ENCODE measurements at regions not wholly inside any gene's neighbourhood (a gene's known extent, or its start where the extent isn't known, plus 50 kb on each side); places are given as distances from the start of the nearest gene placed in this dataset.
A peak's percentile ranks its signal among the peaks of the same experiment; 100 is the strongest.
"Not testable (repeated sequence)": the region's sequence is repeated elsewhere in the genome, so short reads cannot be mapped to it uniquely, and the experiment has no call there.

- Histone ChIP-seq H3K27ac (ENCODE audit: low read depth, low read length) (no peak overlapping the region), H3K27me3 (ENCODE audit: control insufficient read depth, insufficient read depth, low read length) (no peaks in the 10 kb centered on the region), H3K4me3 (ENCODE audit: low read depth, low read length) (no peak overlapping the region), H3K4me1 (ENCODE audit: control insufficient read depth, insufficient read depth, low read length) (no peaks in the 10 kb centered on the region), H3K9me3 (ENCODE audit: control insufficient read depth, insufficient read depth, low read length) (no peaks in the 10 kb centered on the region), H3K36me3 (ENCODE audit: control insufficient read depth, insufficient read depth, low read length) (no peaks in the 10 kb centered on the region)
- no CpG with 5 or more reads among the region's 1 CpG for WGBS (ENCODE audit: insufficient coverage)
- no peak for DNase-seq (ENCODE audit: low read depth in 4 of 6, low spot score in 6 of 6)
Measured at GRCh38 chr13:81377921-81378320, 1037.0 kb upstream of the SPRY2 start.

- Histone ChIP-seq H3K4me3 (ENCODE audit: low read depth, low read length) (no peak overlapping the region), H3K9me3 (ENCODE audit: control insufficient read depth, insufficient read depth, low read length) (no peaks in the 10 kb centered on the region), H3K36me3 (ENCODE audit: control insufficient read depth, insufficient read depth, low read length) (no peaks in the 10 kb centered on the region), H3K4me1 (ENCODE audit: control insufficient read depth, insufficient read depth, low read length) (no peaks in the 10 kb centered on the region), H3K27me3 (ENCODE audit: control insufficient read depth, insufficient read depth, low read length) (no peaks in the 10 kb centered on the region), H3K27ac (ENCODE audit: low read depth, low read length) (no peak overlapping the region)
- 100% methylated on average over 1 of the region's 1 CpG for WGBS (ENCODE audit: insufficient coverage)
- DNase-seq (ENCODE audit: low read depth in 4 of 6, low spot score in 6 of 6), result peak in 1 of 6 donors; percentile 34
Measured at GRCh38 chr13:81375709-81376108, 1034.8 kb upstream of the SPRY2 start.

- H3K36me3 ChIP-seq (ENCODE audit: control insufficient read depth, insufficient read depth, low read length); H3K4me1 ChIP-seq (ENCODE audit: control insufficient read depth, insufficient read depth, low read length); H3K27me3 ChIP-seq (ENCODE audit: control insufficient read depth, insufficient read depth, low read length); H3K9me3 ChIP-seq (ENCODE audit: control insufficient read depth, insufficient read depth, low read length); DNase-seq (ENCODE audit: low read depth in 4 of 6, low spot score in 6 of 6); H3K27ac ChIP-seq (ENCODE audit: low read depth, low read length); H3K4me3 ChIP-seq (ENCODE audit: low read depth, low read length): not testable (repeated sequence)
- 89% methylated on average over 2 of the region's 2 CpGs for WGBS (ENCODE audit: insufficient coverage)
Measured at GRCh38 chr13:81362711-81363110, 1021.8 kb upstream of the SPRY2 start.

- no peak overlapping the region for H3K27ac ChIP-seq (ENCODE audit: low read depth, low read length)
- H3K4me3 ChIP-seq (ENCODE audit: low read depth, low read length), result no peak overlapping the region
- no CpG with 5 or more reads among the region's 1 CpG for WGBS (ENCODE audit: insufficient coverage)
- no peaks in the 10 kb centered on the region for H3K36me3 ChIP-seq (ENCODE audit: control insufficient read depth, insufficient read depth, low read length)
- H3K4me1 ChIP-seq (ENCODE audit: control insufficient read depth, insufficient read depth, low read length), result no peaks in the 10 kb centered on the region
- H3K9me3 ChIP-seq (ENCODE audit: control insufficient read depth, insufficient read depth, low read length), result no peaks in the 10 kb centered on the region
- no peaks in the 10 kb centered on the region for H3K27me3 ChIP-seq (ENCODE audit: control insufficient read depth, insufficient read depth, low read length)
- no peak for DNase-seq (ENCODE audit: low read depth in 4 of 6, low spot score in 6 of 6)
Measured at GRCh38 chr13:81350056-81350455, 1009.1 kb upstream of the SPRY2 start.

GRCh38 chr13:81340118-81341069, 999.5 kb upstream of the SPRY2 start:
- H3K9me3 ChIP-seq (ENCODE audit: control insufficient read depth, insufficient read depth, low read length); H3K36me3 ChIP-seq (ENCODE audit: control insufficient read depth, insufficient read depth, low read length); H3K4me3 ChIP-seq (ENCODE audit: low read depth, low read length); H3K4me1 ChIP-seq (ENCODE audit: control insufficient read depth, insufficient read depth, low read length); H3K27me3 ChIP-seq (ENCODE audit: control insufficient read depth, insufficient read depth, low read length); DNase-seq (ENCODE audit: low read depth in 4 of 6, low spot score in 6 of 6); H3K27ac ChIP-seq (ENCODE audit: low read depth, low read length): not testable (repeated sequence)
- 96% methylated on average over 35 of the region's 36 CpGs for WGBS (ENCODE audit: insufficient coverage)

- not testable (repeated sequence) for H3K9me3 ChIP-seq (ENCODE audit: control insufficient read depth, insufficient read depth, low read length)
Measured at GRCh38 chr13:81339666-81340065, 998.7 kb upstream of the SPRY2 start.

GRCh38 chr13:81334481-81334880, 993.6 kb upstream of the SPRY2 start:
- Histone ChIP-seq H3K4me1 (ENCODE audit: control insufficient read depth, insufficient read depth, low read length) (no peaks in the 10 kb centered on the region), H3K27me3 (ENCODE audit: control insufficient read depth, insufficient read depth, low read length) (no peaks in the 10 kb centered on the region), H3K4me3 (ENCODE audit: low read depth, low read length) (no peak overlapping the region), H3K9me3 (ENCODE audit: control insufficient read depth, insufficient read depth, low read length) (peaks cover 5% of the 10 kb centered on the region), H3K36me3 (ENCODE audit: control insufficient read depth, insufficient read depth, low read length) (no peaks in the 10 kb centered on the region), H3K27ac (ENCODE audit: low read depth, low read length) (no peak overlapping the region)
- no peak for DNase-seq (ENCODE audit: low read depth in 4 of 6, low spot score in 6 of 6)
- 90% methylated on average over 1 of the region's 4 CpGs for whole genome bisulfite sequencing (ENCODE audit: insufficient coverage)

More at GRCh38 chr13:81339666-81340065, 998.7 kb upstream of the SPRY2 start:
- not testable (repeated sequence) for H3K27ac ChIP-seq (ENCODE audit: low read depth, low read length); H3K4me3 ChIP-seq (ENCODE audit: low read depth, low read length); H3K4me1 ChIP-seq (ENCODE audit: control insufficient read depth, insufficient read depth, low read length); H3K27me3 ChIP-seq (ENCODE audit: control insufficient read depth, insufficient read depth, low read length); DNase-seq (ENCODE audit: low read depth in 4 of 6, low spot score in 6 of 6); H3K36me3 ChIP-seq (ENCODE audit: control insufficient read depth, insufficient read depth, low read length)
- WGBS (ENCODE audit: insufficient coverage), result 96% methylated on average over 14 of the region's 14 CpGs

GRCh38 chr13:81326913-81327312, 986.0 kb upstream of the SPRY2 start:
- Histone ChIP-seq H3K27ac (ENCODE audit: low read depth, low read length) (no peak overlapping the region), H3K36me3 (ENCODE audit: control insufficient read depth, insufficient read depth, low read length) (no peaks in the 10 kb centered on the region), H3K4me1 (ENCODE audit: control insufficient read depth, insufficient read depth, low read length) (no peaks in the 10 kb centered on the region), H3K4me3 (ENCODE audit: low read depth, low read length) (no peak overlapping the region), H3K9me3 (ENCODE audit: control insufficient read depth, insufficient read depth, low read length) (peaks cover 4% of the 10 kb centered on the region), H3K27me3 (ENCODE audit: control insufficient read depth, insufficient read depth, low read length) (no peaks in the 10 kb centered on the region)
- no peak for DNase-seq (ENCODE audit: low read depth in 4 of 6, low spot score in 6 of 6)
- no CpG with 5 or more reads among the region's 1 CpG for WGBS (ENCODE audit: insufficient coverage)

- Histone ChIP-seq H3K36me3 (ENCODE audit: control insufficient read depth, insufficient read depth, low read length) (no peaks in the 10 kb centered on the region), H3K27me3 (ENCODE audit: control insufficient read depth, insufficient read depth, low read length) (no peaks in the 10 kb centered on the region), H3K9me3 (ENCODE audit: control insufficient read depth, insufficient read depth, low read length) (no peaks in the 10 kb centered on the region), H3K4me1 (ENCODE audit: control insufficient read depth, insufficient read depth, low read length) (no peaks in the 10 kb centered on the region), H3K4me3 (ENCODE audit: low read depth, low read length) (no peak overlapping the region), H3K27ac (ENCODE audit: low read depth, low read length) (no peak overlapping the region)
- DNase-seq (ENCODE audit: low read depth in 4 of 6, low spot score in 6 of 6), result no peak
- 83% methylated on average over 1 of the region's 2 CpGs for WGBS (ENCODE audit: insufficient coverage)
Measured at GRCh38 chr13:81320516-81320915, 979.6 kb upstream of the SPRY2 start.

- H3K27me3 ChIP-seq (ENCODE audit: control insufficient read depth, insufficient read depth, low read length), result no peaks in the 10 kb centered on the region
- no peaks in the 10 kb centered on the region for H3K36me3 ChIP-seq (ENCODE audit: control insufficient read depth, insufficient read depth, low read length)
- no peak for DNase-seq (ENCODE audit: low read depth in 4 of 6, low spot score in 6 of 6)
- WGBS (ENCODE audit: insufficient coverage), result 87% methylated on average over 3 of the region's 3 CpGs
- no peak overlapping the region for H3K4me3 ChIP-seq (ENCODE audit: low read depth, low read length)
- no peaks in the 10 kb centered on the region for H3K9me3 ChIP-seq (ENCODE audit: control insufficient read depth, insufficient read depth, low read length)
- H3K4me1 ChIP-seq (ENCODE audit: control insufficient read depth, insufficient read depth, low read length), result no peaks in the 10 kb centered on the region
- H3K27ac ChIP-seq (ENCODE audit: low read depth, low read length), result no peak overlapping the region
Measured at GRCh38 chr13:81319351-81319750, 978.4 kb upstream of the SPRY2 start.
